Thyroid gland (tissue), 4 donors: ENCODE measurements at regions not wholly inside any gene's neighbourhood (a gene's known extent, or its start where the extent isn't known, plus 50 kb on each side); places are given as distances from the start of the nearest gene placed in this dataset.

Source experiments
- DNase-seq, 2 donors: peaks; one replicate each; pipeline ENCODE4 v3.0.0-alpha.2; 2019
- H3K27ac ChIP-seq, 3 donors: fragments of 200-600 bp; sonication (generic); 1 replicate in 2 of 3; 2 replicates in 1 of 3; pipeline ENCODE4 v1.5.1; 2016 to 2019; ENCODE audit warnings: mild to moderate bottlenecking in 1 of 3, moderate library complexity in 1 of 3
- H3K27me3 ChIP-seq: fragments of 200-600 bp; sonication (generic); one replicate; pipeline ENCODE4 v1.5.1; 2019
- H3K36me3 ChIP-seq, 2 donors: fragments of 200-600 bp; sonication (generic); one replicate each; pipeline ENCODE4 v1.5.1; 2016 to 2019
- H3K4me1 ChIP-seq, 2 donors: fragments of 200-600 bp; sonication (generic); one replicate each; pipeline ENCODE4 v1.5.1; 2017 to 2019
- H3K4me3 ChIP-seq, 3 donors: fragments of 200-600 bp; sonication (generic); replicated peaks in 1 of 3; 1 replicate in 2 of 3; 2 replicates in 1 of 3; pipeline ENCODE4 v1.5.1; 2016; ENCODE audit warnings: mild to moderate bottlenecking in 1 of 3
- H3K9me3 ChIP-seq: fragments of 200-600 bp; sonication (generic); one replicate; pipeline ENCODE4 v1.5.1; 2017
- POLR2A ChIP-seq, 2 donors: fragments of 450-650 bp; IDR thresholded peaks; one replicate each; pipeline ENCODE4 v1.6.1; 2017; ENCODE audit warnings: antibody characterized with exemption in 2 of 2, mild to moderate bottlenecking in 2 of 2, moderate library complexity in 1 of 2
- WGBS, 2 donors: methylation state at CpG; one replicate each; pipeline ENCODE4 v1.1.5; 2017; 5-methylcytosine and 5-hydroxymethylcytosine counted together
- intact Hi-C: fragments of 100-400 bp; cut with DNase I; formaldehyde crosslinking; loops from one replicate; pipeline ENCODE4 v1.15.1; 2023
- TF ChIP-seq, protein P1 (sequence below), 6 experiments: fragments of 200-600 bp in 3 of 6; fragments of 450-650 bp in 3 of 6; sonication (generic) in 3 of 6; IDR thresholded peaks; one replicate each; pipeline ENCODE4 v1.5.1; 2016 to 2019; ENCODE audit warnings: antibody characterized with exemption in 6 of 6, mild to moderate bottlenecking in 2 of 6, inconsistent platforms in 1 of 6, moderate library complexity in 1 of 6

- H3K27me3 ChIP-seq, result no peaks in the 10 kb centered on the region
- no peaks in the 10 kb centered on the region for H3K36me3 ChIP-seq
- H3K4me1 ChIP-seq, result peaks cover 14 to 16% of the 10 kb centered on the region in 2 donors
- intact Hi-C loops, result no loop called here
- no peak overlapping the region for H3K4me3 ChIP-seq
- H3K9me3 ChIP-seq, result no peaks in the 10 kb centered on the region
- DNase-seq, result no peak
- WGBS, 2 donors, result 88 to 93% methylated on average over 1 of the region's 1 CpG
- no peak overlapping the region for H3K27ac ChIP-seq
- TF ChIP-seq, protein P1, sequence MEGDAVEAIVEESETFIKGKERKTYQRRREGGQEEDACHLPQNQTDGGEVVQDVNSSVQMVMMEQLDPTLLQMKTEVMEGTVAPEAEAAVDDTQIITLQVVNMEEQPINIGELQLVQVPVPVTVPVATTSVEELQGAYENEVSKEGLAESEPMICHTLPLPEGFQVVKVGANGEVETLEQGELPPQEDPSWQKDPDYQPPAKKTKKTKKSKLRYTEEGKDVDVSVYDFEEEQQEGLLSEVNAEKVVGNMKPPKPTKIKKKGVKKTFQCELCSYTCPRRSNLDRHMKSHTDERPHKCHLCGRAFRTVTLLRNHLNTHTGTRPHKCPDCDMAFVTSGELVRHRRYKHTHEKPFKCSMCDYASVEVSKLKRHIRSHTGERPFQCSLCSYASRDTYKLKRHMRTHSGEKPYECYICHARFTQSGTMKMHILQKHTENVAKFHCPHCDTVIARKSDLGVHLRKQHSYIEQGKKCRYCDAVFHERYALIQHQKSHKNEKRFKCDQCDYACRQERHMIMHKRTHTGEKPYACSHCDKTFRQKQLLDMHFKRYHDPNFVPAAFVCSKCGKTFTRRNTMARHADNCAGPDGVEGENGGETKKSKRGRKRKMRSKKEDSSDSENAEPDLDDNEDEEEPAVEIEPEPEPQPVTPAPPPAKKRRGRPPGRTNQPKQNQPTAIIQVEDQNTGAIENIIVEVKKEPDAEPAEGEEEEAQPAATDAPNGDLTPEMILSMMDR (IDR thresholded peaks at IDR 0.05), result no peak
- TF ChIP-seq POLR2A (IDR thresholded peaks at IDR 0.05), result no peak
Measured at GRCh38 chr11:119580751-119581150, 148.2 kb downstream of the NECTIN1 start.

GRCh38 chr11:119580081-119580480 is 148.9 kb downstream of the NECTIN1 start:
- DNase-seq, result no peak
- H3K36me3 ChIP-seq, result no peaks in the 10 kb centered on the region
- no peaks in the 10 kb centered on the region for H3K27me3 ChIP-seq
- no peak overlapping the region for H3K27ac ChIP-seq
- intact Hi-C loops, result no loop called here
- H3K4me3 ChIP-seq, result no peak overlapping the region
- WGBS, 2 donors, result 78 to 89% methylated on average over 3 of the region's 3 CpGs
- no peak for TF ChIP-seq POLR2A (IDR thresholded peaks at IDR 0.05)
- TF ChIP-seq, protein P1 (IDR thresholded peaks at IDR 0.05), result no peak
- no peaks in the 10 kb centered on the region for H3K9me3 ChIP-seq
- H3K4me1 ChIP-seq, result peaks cover 10 to 11% of the 10 kb centered on the region in 2 donors

GRCh38 chr11:119578521-119579191 is 150.3 kb downstream of the NECTIN1 start:
- no peak for DNase-seq
- Histone ChIP-seq H3K4me3 (no peak overlapping the region), H3K9me3 (no peaks in the 10 kb centered on the region), H3K27ac (no peak overlapping the region), H3K4me1 (no peaks in the 10 kb centered on the region), H3K36me3 (no peaks in the 10 kb centered on the region), H3K27me3 (no peaks in the 10 kb centered on the region)
- 77 to 79% methylated on average over 11 of the region's 11 CpGs for WGBS, 2 donors
- intact Hi-C loops, result no loop called here
- TF ChIP-seq, protein P1 (IDR thresholded peaks at IDR 0.05), result no peak
- TF ChIP-seq POLR2A (IDR thresholded peaks at IDR 0.05), result no peak

DNA sequence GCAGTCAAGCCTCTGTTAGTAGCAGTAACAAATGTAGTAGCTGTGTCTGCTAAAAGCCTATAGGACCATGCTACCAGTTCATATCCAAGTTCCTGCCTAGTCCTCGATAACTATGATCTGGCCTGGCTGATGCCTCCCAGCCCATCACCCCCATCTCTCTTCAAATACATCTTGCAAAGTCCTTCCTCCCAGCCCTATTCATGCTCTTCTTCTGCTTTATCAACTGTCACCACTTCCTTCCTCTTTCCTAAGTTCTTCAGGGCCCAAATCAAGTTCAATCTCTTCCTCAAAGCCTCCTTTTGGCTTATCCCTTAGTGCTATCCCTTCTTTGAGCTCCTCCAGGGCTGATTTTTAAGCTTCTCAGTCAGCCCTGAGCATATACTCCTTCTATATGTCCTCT is 150.9 kb upstream of the THY1 start:
- DNase-seq, result no peak
- Histone ChIP-seq H3K27ac (no peak overlapping the region), H3K4me3 (no peak overlapping the region), H3K27me3 (no peaks in the 10 kb centered on the region), H3K9me3 (no peaks in the 10 kb centered on the region), H3K4me1 (peaks cover 0 to under 1% of the 10 kb centered on the region in 2 donors), H3K36me3 (no peaks in the 10 kb centered on the region)
- 80 to 92% methylated on average over 1 of the region's 1 CpG for WGBS, 2 donors
- TF ChIP-seq, protein P1 (IDR thresholded peaks at IDR 0.05), result no peak
- TF ChIP-seq POLR2A (IDR thresholded peaks at IDR 0.05), result no peak
- intact Hi-C loops, result no loop called here

- no peak overlapping the region for H3K4me3 ChIP-seq
- no peak for DNase-seq
- H3K9me3 ChIP-seq, result no peaks in the 10 kb centered on the region
- no peaks in the 10 kb centered on the region for H3K36me3 ChIP-seq
- intact Hi-C loops, result no loop called here
- H3K27ac ChIP-seq, result no peak overlapping the region
- H3K27me3 ChIP-seq, result no peaks in the 10 kb centered on the region
- 80 to 84% methylated on average over 13 of the region's 13 CpGs for WGBS, 2 donors
- peaks cover 4 to 11% of the 10 kb centered on the region in 2 donors for H3K4me1 ChIP-seq
- no peak for TF ChIP-seq POLR2A (IDR thresholded peaks at IDR 0.05)
- TF ChIP-seq, protein P1 (IDR thresholded peaks at IDR 0.05), result no peak
Measured at GRCh38 chr11:119572481-119573424, 149.8 kb upstream of the THY1 start.
